ENCODE measurements at regions not wholly inside any gene's neighbourhood (a gene's known extent, or its start where the extent isn't known, plus 50 kb on each side); places are given as distances from the start of the nearest gene placed in this dataset.

DNA sequence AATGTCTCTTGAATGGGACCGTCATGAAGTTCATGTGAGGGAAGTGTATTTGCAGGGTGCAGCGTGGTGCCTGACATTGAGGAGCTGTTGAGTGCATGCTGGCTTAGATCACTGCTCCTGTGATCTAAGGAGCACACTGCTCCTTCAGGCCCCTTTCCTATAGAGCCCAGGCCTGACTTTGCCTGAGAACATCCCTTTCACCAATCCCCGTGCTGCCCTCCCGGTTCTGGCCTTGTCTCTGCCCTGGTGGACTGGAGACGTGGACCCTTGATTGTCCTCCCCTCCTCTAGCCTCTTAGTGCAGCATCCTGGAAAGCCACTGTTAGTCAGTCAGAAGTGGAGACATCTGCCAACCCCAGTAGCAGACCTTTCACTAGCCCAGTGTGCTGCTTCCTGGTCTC, 323.6 kb upstream of the HS6ST1 start:
- no peak for DNase-seq (ENCODE audit: low read depth)
- no peak overlapping the region for H3K4me3 ChIP-seq (ENCODE audit: low read length)
- TF ChIP-seq, protein P1, sequence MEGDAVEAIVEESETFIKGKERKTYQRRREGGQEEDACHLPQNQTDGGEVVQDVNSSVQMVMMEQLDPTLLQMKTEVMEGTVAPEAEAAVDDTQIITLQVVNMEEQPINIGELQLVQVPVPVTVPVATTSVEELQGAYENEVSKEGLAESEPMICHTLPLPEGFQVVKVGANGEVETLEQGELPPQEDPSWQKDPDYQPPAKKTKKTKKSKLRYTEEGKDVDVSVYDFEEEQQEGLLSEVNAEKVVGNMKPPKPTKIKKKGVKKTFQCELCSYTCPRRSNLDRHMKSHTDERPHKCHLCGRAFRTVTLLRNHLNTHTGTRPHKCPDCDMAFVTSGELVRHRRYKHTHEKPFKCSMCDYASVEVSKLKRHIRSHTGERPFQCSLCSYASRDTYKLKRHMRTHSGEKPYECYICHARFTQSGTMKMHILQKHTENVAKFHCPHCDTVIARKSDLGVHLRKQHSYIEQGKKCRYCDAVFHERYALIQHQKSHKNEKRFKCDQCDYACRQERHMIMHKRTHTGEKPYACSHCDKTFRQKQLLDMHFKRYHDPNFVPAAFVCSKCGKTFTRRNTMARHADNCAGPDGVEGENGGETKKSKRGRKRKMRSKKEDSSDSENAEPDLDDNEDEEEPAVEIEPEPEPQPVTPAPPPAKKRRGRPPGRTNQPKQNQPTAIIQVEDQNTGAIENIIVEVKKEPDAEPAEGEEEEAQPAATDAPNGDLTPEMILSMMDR (conservative IDR thresholded peaks at IDR 0.05; ENCODE audit: low read length) = no peak

- no peak overlapping the region for H3K4me3 ChIP-seq (ENCODE audit: low read length)
- no peak for DNase-seq (ENCODE audit: low read depth)
- TF ChIP-seq, protein P1 (conservative IDR thresholded peaks at IDR 0.05; ENCODE audit: low read length) = no peak
These were observed 324.2 kb upstream of the HS6ST1 start for GRCh38 chr2:128642821-128643220.

GRCh38 chr2:128643221-128644065, 324.8 kb upstream of the HS6ST1 start:
- TF ChIP-seq, protein P1 (conservative IDR thresholded peaks at IDR 0.05; ENCODE audit: low read length) = no peak

DNA sequence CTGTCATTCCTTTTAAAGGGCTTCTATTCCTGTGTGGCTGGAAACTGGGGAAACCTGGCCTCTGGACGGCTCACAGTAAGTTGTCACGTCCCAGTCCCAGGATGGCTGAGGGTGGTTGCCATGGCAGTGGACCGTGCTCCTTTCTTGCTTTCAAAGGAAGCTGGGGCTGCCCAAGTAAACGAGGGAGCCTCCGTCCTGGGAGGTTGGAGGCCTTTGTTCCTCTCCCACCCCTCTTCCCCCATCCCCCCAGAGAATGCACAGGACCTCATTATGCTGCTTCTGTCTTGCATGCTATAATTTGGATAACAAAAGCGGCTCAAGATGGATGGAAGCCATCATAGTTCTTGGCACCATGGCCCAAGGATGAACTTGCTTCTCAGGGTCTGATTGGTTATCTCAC, 325.5 kb upstream of the HS6ST1 start:
- DNase-seq (ENCODE audit: low read depth) = no peak
- H3K4me3 ChIP-seq (ENCODE audit: low read length) = no peak overlapping the region
- TF ChIP-seq, protein P1 (conservative IDR thresholded peaks at IDR 0.05; ENCODE audit: low read length) = no peak

More at GRCh38 chr2:128643221-128644065, 324.8 kb upstream of the HS6ST1 start:
- H3K4me3 ChIP-seq (ENCODE audit: low read length) = no peak overlapping the region
- no peak for DNase-seq (ENCODE audit: low read depth)

DNA sequence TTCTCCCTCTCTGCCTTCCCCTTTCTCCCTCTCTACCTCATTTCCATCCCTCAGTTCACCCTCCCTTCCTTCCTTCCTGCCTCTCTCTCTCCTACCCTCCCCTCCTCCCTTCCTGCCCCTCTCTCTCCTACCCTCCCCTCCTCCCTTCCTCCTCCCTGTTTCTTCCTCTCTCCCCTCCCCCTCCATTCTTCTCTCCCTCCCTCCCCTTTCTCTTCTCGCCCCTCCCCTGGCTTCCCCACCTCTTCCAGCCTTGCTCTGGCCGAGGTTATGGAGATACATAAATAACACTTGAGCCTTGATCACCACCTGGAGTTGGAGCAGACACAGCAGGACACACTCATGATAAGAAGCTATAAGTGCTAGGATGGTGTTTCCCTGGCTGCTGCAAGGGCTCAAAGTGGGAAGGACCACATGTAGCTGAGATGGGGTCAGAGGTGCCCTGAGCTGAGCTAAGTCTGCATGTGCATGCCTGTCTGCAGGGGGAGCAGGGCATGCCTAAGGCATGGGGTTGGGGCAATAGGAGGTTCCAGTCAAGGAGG, 326.1 kb upstream of the HS6ST1 start:
- no peak overlapping the region for H3K4me3 ChIP-seq (ENCODE audit: low read length)
- no peak for DNase-seq (ENCODE audit: low read depth)
- TF ChIP-seq, protein P1 (conservative IDR thresholded peaks at IDR 0.05; ENCODE audit: low read length) = no peak; the same call in 1 of the 2 replicates

DNA sequence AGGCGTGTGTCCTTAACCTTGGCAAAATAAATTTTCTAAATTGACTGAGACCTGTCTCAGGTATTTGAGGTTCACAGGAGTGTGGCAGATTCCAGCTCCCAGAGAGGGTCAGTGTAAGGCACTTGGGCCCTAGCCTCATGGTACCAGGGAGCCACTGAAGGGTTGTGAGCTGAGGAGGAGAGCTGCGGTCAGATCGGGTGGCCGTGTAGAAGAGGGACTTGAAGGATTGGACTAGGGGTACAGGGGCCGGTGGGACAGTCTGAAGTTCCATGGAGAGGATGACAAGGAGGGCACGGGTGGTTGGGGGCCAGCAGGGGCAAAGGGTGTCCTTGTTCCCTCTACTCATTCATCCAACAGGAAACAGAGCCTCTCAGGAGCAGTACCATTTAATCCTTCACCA, 327.0 kb upstream of the HS6ST1 start:
- H3K4me3 ChIP-seq (ENCODE audit: low read length) = no peak overlapping the region
- no peak for DNase-seq (ENCODE audit: low read depth)
- TF ChIP-seq, protein P1 (conservative IDR thresholded peaks at IDR 0.05; ENCODE audit: low read length) = no peak

GRCh38 chr2:128646091-128646490, 327.4 kb upstream of the HS6ST1 start:
- DNase-seq (ENCODE audit: low read depth) = no peak
- TF ChIP-seq, protein P1 (conservative IDR thresholded peaks at IDR 0.05; ENCODE audit: low read length) = no peak
- no peak overlapping the region for H3K4me3 ChIP-seq (ENCODE audit: low read length)

Data from AG10803 (cell line).